HG03066 (cell line): ENCODE measurements at regions not wholly inside any gene's neighbourhood (a gene's known extent, or its start where the extent isn't known, plus 50 kb on each side); places are given as distances from the start of the nearest gene placed in this dataset.
"Not testable (repeated sequence)": the region's sequence is repeated elsewhere in the genome, so short reads cannot be mapped to it uniquely, and the experiment has no call there.

ENCODE experiments used
- ATAC-seq: cut with Tn5 transposase; IDR thresholded peaks from one replicate; pipeline ENCODE4 v1.9.1; 2021; ENCODE audit warnings: low read depth; ENCODE audit not compliant: unreplicated experiment

DNA sequence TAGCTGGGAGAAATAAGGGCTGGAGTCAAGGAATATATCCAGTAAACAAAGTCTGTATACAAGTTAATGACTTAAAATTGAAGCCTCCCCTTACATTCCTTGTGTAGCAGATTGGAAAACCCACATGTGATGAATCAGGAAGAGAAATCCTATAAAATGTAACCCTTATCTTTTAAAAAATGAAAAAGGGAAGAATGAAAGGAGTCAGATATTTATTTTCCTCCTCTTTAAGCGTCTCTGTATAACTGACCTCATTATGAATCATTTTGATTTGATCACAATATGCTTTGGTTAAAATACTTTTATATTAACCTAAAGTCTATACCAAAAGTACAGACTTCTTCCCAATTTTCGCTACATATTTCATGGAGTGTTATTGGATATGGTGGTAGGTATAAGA, 316.3 kb upstream of the STAC start:
- ATAC-seq, result no peak

DNA sequence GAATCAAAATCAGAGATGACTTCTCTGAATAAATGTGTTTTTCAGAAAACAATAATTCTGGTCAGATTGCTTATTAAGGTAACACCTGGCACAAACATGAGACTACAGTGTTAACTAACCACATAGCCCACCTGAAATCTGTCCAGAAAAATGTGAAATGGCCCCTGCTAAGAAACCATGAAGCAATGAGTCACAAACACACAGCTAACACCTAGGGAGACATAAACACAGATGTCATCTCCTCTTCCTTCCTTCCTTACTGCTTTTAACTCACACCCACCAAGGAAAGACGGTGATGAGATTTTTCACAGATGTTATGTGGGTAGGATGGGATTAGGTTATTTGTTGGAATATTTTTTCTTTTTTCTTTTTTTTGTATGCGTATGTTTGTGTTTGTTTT, 315.0 kb upstream of the STAC start:
- ATAC-seq, result no peak

DNA sequence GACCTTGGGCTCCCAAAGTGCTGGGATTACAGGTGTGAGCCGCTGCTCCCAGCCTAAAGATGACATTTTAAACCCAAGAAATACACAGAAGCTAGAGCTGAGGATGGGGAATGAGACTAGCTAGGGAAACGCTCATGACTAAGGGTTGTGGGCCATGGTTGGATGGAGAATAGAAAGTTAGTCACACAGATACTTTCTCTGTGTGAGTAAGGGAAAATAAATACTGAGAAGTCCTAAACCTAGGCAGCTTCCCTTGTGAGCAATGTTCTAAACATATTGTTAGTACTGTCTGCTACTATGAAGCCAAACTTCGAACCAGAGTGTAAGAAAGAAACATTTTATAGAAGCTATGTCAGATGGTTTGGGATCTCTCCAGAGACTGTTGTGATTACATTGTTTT, 304.8 kb upstream of the STAC start:
- no peak for ATAC-seq

DNA sequence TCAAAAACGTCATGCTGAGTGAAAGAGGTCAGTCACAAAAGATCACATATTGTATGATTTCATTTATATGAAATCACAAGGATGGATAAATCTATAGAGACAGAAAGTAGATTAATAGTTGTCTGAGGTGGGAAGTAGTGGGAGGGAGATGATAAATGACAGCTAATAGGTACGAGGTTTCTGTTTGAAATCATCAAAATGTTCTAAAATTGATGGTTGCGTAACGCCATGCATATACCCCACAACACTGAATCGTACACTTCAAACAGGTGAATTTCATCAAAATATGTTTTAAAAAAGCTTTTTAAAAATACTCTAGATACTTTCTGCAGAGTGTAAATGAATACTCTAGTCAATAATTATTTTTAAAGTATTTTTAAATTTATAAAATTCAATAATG, 303.0 kb upstream of the STAC start:
- no peak for ATAC-seq

DNA sequence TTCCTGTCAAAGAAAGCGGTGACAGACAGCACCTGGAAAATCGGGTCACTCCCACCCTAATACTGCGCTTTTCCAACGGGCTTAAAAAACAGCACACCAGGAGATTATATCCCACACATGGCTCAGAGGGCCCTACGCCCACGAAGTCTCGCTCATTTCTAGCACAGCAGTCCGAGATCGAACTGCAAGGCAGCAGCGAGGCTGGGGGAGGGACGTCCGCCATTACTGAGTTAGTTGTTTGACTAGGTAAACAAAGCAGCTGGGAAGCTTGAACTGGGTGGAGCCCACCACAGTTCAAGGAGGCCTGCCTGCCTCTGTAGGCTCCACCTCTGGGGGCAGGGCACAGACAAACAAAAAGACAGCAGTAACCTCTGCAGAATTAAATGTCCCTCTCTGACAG, 297.3 kb upstream of the STAC start:
- not testable (repeated sequence) for ATAC-seq

DNA sequence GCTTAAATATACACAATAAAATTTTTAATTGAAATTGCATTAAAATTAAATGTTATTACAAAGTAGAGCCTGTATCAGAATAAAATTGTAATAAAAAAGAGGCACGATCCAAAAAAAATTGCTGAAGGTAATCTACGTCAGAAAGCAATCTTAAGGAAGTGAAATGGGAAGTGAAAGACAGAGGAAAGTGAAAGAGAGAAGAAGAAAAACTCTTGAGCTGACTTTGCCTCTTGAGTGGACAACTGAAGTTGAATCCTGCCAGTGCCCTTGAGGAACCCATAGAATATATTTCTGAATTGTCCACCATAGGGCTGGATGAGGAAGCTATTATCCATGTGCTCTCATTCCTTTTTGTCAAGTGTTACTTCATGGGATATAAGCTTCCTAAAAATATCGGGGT, 285.1 kb upstream of the STAC start:
- ATAC-seq, result no peak

DNA sequence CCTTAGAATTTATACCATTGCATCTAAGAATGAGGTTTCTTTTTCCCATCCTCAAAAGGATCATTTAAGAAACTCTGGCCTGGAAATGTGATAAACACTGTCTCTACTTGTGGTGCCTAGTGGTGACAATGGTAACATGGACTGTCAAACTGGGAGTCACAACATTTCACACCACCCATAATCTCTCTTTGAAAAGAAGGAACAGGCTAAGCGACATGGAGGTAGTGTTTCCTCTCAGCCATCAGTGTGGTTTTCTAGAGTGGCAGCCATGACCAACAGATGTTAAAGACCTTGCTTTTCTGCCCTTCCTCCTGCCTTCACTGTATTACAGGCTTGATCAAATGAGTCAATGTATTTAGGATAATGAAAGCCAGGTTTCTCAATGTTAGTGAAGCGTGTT, 283.1 kb upstream of the STAC start:
- ATAC-seq, result no peak

DNA sequence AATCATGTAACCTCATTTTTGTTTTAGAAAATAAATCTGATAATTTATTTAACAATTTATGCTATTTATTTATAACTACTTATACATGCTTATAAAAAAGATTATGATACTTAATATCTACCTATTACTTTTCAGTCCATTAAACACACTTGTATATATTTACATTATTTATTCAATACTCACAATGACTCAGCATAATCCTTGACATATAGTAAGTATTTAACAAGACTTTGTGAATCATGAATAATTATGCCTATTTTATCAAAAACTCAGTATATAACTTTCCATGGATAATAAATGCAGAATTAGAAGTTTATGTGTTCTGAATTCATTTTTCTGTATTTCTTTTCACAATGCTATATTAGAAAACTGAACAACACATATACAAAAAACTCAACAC, 266.0 kb upstream of the STAC start:
- no peak for ATAC-seq

DNA sequence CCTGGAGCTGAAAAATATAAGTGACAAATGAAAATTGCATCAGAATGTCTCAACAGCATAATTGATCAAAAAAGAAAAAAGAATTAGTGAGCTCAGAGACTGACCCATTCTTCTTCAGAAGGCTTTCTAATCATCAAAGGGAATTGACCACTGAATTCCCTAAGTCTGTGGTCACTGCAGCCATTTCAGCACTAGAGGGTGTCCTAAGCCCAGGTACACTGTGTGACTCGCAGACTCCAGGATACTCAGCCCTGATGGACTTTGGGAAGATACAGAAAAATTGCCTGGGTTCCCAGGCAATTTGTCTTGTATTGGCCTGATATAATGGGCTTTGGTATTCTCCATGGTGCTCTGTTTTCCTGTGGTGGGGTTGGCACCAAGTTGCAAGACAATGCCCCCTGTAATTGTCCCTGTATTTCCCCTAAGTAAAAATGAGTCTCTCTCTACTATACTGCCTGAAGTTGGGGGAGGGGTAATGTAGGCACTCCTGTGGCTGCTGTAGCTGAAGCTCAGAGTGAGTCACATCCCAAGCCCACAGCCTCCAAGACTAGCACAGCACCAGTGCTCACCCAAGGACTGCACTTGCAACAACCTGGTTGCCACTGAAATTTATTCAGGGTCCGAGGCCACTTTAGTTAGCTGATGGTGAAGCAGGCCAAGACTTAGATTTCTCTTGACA, 256.0 kb upstream of the STAC start:
- no peak for ATAC-seq

DNA sequence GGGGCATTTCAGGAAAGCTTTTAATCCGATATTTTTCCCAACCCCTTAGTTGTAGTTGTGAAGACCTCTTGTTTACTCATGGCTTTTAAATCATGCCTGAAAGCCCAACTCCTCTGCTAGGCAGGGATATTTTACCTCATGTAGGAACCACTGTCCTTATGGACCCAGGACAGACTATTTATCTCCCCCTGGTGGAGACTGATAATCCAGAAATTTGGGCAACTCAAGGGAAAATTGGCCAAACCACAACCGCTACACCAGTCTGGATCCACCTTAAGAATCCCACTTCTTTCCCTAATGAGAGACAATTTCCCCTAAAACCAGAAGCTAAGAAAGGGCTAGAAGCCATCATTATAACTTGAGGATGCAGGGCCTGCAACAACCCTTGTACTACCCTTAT, 248.1 kb upstream of the STAC start:
- no peak for ATAC-seq

DNA sequence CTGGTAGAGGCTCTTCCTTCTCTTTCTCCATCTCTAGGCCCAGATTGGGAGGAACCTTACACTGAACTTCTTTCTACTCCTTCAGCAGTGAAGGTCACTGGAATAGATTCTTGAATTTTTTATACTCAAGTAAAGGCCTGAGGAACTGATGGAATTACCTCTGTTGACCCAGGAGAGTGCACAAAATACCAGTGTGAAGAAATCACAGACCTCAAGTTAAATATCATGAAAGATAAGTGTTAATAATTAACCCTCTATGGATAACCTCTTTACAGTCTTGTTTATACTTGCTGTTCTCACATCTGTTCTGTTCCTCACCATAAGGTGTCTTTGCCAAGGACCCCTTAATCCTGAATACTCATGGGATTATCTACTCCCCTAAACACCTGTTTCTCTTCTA, 244.4 kb upstream of the STAC start:
- no peak for ATAC-seq

DNA sequence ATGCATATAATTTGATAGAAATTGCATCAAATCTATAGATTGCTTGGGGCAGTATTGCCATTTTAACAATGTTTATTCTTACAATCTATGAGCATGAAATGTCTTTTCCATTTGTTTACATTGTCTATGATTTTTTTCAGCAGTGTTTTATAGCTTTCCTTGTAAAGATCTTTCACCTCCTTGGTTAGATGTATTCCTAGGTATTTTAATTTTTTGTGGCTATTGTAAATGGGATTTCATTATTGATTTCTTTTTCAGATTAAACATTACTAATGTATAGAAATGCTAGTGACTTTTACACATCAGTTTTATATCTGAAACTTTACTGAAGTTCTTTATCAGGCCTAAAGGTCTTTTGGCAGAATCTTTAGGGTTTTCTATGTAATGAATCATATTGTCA, 237.6 kb upstream of the STAC start:
- ATAC-seq, result no peak

DNA sequence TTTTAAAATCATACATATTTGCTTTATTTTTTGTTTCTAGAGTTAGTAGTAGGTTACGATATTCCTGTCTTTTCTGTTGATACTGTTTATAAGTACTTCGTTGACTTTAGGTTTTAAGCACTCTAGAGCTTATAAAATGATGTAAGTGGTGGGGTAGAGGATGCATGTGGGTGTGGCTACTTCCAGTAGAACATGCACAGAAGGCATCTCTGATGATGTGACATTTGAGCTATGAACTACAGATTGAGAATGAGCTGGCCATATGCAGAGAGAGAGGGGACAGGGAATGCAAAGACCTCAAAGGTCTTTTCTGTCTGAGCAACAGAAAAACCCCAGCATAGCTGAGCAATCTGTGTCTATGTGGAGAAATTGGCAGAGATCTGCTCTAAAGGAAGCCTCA, 233.9 kb upstream of the STAC start:
- no peak for ATAC-seq

DNA sequence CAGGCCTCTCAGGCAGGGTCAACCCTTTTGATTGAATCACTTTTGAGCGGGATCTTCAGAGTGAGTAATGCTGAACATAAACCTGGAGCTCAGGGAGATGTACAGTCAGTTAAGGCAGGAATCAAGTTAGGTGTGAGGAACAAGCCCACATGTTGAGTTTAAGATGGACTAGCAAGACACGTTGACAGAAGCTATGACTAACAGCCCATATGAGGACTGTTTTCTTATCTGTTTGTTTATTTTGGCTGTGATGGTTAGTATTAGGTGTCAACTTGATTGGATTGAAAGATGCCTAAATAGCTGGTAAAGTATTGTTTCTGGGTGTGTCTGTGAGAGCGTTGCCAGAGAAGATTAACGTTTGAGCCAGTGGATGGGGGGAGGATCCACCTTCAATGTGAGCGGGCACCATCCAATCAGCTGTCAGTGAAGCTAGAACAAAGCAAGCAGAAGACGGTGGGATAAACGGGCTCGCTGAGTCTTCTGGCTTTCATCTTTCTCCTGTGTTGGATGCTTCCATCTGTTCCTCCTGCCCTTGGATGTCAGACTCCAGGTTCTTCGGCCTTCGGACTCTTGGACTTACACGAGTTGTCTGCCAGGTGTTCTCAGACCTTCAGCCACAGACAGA, 232.3 kb upstream of the STAC start:
- ATAC-seq, result no peak

DNA sequence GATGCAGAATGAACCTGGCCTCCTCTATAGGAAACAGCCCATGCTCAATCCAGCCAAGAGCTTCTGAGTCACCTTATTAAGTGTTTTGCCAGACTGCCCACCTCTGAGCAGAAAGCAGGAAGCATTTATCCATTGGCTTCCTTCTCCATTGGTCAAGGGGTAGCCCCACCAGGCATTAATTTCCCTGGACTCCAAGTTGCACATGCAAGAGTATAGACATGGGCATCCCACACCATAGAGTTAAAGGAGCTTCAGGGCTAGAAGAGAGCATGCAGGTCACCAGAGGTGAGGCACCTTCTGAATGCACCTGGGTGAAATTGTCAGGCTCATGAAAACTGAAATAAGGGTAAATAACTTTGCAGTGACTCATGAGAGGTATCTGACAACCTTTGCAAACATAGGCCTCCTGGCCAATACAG, 230.8 kb upstream of the STAC start:
- no peak for ATAC-seq

DNA sequence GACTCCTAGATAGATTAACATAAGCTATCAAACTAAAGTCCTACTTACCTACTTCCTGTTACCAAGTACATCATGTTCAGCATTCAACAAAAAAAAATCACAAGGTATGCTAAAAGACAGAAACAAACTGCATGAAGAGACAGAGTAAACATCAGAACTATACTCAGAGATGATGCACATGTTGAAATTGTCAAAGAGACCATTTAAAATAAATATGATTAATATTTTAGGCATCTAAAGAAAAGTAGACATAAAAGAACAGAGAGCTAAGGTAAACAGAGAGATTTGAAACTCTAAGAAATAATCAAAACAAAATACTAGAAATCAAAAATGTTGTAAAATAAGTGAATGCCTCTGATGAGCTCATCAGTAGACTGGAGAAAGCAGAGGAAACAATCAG, 224.8 kb upstream of the STAC start:
- ATAC-seq, result no peak

DNA sequence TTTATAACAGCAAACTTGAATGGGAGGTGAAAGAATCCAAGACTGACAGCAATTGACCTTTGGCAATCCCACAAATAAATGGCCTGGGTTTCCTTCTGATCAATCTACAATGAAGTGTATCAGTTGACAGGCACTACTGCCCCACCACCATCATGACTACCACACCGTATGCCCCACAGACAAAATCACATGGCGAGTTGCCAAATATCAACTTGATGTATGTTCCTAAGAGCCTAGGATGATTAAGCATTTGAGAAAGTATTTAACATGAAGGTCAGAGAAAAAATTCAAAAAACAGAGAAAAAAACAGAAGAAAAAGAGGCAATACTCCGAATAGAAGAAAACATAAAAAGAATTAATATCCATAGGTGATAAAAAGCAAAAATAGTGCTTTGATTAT, 215.9 kb upstream of the STAC start:
- ATAC-seq, result no peak

DNA sequence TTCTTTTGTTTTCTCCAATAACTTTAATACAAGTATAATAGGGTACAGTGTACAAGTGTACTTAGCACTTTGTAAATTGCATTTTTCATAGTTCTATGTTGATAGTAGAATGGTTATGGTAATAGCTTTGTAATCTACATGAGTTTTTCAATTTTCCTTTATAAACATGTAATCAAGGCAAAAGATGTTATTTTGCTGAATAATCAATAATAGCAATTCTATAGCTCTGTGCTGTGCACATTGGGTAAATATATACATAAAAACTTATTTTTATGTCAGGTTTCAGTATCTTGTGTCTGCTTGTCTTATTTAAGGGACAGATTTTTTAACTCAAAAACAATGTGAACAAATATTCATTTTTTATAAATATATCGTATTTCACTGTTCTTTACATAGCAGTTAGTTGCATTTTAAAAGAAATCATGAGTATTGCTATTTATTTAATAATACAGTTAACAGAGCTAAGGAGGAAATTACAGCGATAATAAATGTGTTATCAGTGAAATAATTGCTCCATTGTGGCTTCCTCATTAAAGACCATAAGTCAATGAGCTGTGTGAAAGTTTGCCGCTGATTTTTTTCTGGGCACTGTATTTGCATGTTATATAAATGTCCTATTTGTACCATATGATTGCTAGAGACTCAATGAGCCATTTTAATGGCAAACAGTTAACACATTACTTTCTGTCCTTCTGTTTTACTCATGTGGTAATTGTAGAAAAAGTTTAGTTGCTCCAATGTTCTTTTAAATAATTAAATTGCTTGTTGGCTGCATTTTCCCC, 214.6 kb upstream of the STAC start:
- no peak for ATAC-seq

DNA sequence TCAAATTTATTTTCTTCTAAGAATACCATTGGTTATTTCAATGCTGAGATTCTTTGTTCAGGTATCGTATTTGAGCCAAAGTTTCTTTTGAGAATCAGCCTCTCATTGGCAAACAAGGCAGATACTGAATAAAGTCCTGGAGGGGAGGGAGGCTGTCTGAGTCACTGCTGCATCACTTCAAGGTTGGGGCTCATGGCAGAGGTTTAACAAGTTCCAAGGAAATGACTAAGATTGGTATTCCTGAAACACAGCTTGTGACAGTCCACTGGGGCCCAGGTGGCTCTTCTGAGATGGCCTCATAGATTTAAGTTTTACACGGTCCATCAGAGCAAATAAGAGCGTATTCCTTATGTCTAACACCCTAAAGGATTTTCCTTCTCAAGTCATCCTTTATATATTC, 213.8 kb upstream of the STAC start:
- ATAC-seq, result no peak

DNA sequence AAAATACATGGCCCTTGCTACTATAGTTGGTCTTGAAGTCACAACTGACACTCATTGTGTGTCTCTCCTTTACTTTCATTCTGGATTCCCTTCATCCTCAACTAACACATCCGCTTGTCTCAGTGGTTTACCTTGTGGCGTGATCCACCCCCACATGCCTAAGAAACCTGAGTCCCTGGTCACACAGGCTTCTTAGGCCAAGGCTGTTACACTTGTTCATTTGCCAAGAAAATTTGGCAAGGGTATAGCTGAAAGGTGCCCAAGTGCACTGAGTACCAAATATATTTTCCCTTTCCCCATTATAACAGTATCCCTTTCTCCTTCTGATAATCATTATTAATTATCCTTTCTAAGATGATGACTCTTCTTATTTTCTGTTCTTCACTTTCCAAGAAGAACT, 207.6 kb upstream of the STAC start:
- no peak for ATAC-seq

DNA sequence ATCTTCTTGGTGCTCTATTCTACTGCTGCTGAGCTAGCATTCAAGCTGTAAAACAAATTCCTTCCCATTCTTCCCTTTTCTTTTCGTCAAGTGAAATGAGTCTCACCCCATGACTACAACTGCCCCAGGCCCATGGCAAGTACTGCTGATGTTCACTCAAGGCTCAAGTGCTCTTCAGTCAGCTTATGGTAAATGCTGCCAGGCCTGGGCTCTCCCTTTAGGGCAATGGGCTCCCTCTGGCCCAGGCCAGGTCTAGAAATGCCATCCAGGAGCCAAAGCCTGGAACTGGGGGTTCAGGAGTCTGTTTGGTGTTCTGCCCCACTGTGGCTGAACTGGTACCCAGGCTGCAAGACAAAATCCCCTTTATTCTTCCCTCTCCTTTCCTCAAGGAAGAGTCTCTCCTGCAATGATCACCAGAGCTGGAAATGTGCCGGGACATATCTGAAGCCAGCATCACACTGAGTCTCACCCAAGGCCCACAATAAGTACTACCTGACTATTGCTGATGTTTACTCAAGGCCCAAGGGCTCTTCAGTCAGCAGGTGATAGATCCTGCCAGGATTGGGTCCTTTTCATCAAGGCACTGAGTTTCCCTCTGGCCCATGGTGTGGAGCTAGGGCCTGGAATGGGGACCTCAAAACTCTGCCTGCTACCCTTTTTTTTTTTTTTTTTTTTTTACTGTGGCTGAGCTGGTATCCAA, 205.0 kb upstream of the STAC start:
- no peak for ATAC-seq
